ENCODE measurements at regions not wholly inside any gene's neighbourhood (a gene's known extent, or its start where the extent isn't known, plus 50 kb on each side); places are given as distances from the start of the nearest gene placed in this dataset.

DNA sequence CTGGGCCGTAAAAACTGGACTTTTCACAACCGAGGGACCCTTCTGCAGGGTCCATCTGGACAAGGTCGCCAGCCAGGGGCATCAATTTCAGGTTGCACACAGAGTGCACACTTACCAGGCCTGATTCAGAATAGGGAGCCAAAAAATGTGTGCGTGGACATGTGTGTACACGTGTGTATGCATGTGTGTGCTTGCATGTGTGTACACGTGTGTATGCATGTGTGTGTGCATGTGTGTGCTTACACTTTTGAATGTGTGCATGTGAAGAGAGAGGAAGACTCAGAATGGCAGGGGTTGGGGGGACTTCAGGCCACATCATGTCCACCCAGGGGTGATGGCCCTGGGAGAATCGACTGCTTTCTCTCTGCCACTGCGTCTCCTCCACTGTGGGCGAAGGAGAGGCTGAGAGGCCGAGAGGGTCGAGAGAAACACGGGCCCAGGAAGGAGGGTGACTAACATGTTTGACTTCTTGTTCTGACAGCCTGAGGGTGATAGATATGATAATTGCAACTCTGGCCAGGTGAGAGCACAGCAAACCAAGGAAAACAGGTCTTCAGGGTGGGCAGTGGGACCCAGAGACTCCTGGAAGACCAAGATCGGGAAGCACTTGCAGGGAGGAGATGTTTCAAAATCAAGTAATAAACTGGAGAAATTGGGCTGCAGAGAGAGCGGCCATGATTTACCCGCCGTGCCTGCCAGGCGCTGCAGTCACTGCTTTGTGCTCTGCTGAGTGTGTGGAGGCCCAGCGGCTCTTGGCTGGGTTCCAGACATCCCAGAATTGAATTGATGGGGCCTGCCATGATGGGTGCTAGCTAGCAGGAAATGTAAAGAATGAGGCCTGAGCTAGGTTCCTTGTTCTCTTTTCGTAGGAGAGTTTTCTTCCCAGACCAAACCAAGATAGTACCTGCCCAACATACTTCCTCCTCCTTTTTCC lies 310.8 kb downstream of the QKI start:
- DNase-seq = no peak

DNA sequence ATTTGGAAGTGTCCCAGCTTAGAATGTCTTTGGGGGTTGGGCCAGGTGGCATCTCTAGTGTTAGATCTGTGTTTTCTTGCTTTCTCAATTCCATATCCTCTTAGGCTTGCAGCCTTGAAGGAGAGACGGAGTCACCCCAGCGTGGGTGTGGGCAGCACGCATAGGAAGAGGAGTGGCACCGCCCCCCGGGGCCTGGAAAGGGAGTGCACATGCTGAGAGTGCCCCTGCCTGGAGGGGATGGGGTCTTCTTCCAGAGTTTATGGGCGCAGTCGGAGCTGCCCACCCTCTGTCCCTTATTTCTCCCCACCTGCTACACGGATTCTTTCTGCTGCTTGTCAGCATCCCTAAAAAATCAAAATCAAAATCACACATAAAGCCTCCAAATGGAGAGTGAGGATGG lies 309.7 kb downstream of the QKI start:
- no peak for DNase-seq

DNA sequence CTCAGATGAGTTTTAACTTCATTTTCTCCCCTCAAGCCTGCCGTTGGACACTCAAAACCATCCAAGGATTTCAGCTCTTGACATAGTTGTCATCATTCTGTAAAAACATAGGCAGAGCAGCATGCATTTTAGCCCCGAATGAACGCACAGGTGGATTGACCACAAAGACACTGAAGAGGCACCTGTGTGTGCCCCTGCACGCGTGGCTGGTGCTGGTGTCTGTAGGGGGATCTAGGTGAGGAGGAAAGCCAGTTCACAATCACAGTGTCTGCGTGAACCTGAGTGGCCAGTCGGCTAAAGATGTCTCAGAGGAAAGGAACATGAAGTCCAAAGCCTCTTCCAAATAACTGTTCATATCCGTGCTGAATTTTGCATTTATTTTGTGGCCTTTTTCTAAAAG lies 309.2 kb downstream of the QKI start:
- no peak for DNase-seq

DNA sequence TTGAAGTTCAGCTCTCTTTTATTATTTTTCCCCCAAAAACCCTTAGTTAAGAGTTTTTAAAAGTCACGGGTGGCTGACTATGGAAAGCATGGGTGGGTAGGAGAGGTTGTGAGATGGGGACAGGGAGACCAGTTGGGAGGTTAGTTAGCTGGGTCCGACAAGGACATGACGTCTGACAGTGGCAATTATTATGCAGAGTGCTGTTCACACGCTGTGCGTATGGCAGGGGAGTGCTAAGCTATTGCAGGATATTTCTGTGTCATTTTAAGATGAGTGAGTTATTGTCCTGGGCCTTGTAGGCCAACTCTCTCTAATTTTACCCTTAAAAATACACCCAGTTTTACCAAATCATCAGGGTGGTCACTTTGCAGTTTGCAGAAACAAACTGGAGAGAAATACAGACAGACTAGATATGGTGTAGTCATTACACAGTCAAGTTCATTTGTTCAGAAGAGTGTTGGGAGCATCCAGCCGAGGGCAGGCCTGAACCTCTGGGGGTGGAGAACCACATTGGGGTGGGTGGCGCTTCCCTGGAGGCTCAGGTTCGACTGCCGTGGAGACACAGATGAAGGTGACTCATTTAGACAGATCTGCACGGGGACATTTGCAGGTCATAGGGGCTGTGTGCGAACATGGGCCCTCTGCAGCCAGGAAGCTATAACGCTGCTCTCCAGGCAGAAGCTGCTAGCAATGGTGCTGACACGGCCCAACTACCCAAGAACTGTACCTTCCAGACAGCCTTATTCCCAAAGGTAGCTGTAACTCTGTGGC lies 307.6 kb downstream of the QKI start:
- DNase-seq = no peak

DNA sequence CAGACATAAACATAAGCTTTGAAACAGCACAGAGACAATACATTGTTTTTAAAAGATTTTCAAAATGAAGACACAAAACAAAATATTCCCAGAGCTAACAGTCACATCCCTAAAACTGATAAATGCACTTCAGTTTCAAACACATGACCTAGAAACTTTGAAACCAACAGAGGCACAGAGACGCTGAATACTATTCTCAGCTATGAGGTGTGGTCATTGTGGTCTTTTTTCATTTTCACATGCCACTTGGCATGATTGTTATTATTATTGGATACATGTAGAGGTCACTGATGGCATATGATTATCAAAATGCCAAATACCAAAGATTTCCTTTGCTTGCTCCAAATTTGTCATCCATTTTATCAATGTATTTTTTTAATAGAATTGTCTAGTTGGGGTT lies 306.9 kb downstream of the QKI start:
- DNase-seq = no peak

DNA sequence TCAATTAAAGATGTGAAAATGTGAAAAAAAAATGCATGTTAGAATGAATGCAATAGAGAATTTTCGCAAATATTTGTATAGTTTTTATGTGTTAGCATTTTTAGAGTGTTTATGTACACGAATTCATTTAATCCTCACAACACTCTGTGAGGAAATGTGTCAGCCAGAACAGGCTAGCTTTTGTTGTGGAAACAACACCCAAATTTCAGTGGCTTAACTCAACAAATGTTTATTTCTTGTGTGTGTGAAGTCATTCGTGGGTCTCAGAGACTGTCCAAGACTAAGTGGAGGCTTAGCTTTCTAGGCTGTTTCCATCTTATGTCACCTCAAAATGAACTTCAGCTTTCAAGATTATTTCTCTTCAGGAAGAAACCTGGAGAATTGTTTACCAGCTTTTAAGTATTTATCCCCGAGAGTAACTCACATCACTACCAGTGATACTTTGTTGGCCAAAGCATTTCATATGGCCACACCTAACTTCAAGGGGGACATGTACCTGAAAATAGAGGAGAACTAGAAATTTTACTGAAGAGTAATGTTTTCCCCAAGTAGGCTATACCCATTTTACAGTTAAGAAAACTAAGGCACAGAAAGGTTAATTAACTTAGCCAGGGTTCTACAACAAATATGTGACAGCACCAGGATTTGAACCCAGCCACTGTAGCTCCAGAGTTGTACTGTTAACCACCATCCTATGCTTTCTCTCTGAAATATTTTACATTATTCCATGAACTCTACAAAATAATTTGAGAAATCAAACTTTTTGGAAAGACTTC lies 306.1 kb downstream of the QKI start:
- DNase-seq = no peak

DNA sequence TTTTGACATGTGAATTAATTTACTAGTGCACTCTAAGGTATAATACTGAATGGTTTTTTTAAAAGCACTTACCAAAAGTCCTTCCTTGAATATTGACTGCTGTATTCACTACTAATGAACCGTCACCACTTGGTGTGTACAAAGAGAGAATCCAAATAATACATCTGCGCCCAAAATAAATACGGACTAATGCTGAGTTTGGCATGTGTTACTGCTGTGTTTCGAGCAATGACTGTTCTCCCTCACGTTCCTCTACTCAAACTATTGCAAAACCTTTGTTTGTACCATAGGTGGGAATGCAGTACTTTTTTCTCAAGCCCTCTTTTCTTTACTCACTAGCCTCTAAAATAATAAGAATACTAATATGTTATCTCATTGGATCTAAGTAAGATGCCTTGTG lies 305.5 kb downstream of the QKI start:
- DNase-seq = no peak

DNA sequence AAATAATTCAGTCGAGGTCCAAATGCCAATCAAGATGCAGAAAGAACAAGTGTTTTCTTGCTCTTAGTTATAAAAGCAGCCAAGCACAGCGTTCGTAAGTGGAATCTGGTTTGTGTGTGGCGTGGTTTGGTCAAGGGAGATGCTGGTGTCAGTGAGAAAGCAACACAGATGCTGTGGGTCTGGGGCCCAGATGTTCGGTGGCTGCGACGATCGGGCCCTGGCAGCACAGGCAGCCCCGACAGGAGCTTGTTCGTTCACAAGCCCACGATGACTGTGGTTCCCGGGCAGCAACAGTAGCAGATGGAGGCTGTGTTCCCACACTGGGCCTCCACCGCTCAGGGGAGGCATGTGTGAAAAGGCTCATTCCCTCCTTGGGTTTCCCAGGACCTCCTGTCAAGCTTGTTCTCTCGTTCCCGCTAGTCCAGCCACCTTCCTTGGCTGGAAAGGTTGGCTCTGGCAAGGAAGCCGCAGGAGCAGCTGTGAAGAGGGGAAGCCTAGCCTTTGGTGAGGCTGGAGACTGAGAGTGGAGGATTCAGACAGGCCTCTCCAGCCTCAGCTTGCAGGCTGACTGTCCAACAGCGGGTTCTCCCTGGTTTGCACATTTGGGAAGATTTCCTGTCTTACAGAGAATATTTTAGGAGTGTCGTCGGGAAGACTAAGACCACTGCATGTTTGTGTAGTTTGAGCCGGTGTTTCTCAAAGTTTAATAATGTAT lies 304.7 kb downstream of the QKI start:
- no peak for DNase-seq

DNA sequence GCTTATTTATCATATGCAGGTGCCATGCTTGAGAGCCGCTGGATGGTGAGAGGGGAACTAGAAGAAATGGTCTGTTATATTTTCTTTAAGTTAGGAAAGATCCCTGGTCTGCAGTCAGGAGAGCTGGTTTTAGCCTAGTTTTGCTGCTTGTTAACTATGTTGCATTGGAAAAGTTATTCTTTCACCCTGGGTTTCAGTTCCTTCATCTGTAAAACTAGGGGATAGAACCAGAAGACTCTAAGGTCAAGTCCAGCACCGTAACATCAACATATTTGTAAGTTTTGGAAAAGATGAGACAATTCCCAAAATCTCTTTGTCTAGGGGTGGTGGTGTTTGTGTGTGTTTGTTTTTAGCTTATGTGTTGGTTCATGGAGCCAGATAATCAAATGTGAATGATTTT lies 304.0 kb downstream of the QKI start:
- no peak for DNase-seq

DNA sequence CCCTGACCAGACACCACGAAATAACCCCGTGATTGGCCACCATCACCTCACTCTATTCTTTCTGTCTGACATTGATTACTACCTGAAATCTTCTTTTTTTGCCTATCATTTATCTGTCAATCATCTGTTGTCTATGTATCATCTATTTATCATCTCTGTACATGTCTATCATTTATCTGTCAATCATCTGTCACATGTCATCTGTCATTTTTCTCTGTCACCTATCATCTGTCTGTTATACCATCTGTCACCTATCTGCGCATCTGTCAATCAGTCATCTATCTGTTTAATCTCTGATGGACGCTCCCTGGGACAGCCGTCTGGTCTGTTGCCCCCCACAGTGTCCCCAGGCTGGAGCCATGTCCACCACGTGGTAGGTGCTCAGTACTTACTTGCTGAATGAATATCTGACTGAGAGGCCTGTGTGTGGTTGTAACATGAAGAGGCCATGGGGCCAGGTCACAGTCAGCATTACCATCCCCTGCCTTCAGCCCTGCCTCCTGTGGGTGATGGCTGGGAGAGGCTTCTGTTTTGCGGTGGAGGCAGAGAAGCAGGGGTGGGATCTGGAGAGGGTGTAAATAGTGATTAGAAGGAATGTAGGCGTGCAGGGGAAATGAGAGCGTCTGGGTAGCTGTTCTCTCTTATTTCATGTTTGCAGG lies 302.7 kb downstream of the QKI start:
- DNase-seq = no peak

DNA sequence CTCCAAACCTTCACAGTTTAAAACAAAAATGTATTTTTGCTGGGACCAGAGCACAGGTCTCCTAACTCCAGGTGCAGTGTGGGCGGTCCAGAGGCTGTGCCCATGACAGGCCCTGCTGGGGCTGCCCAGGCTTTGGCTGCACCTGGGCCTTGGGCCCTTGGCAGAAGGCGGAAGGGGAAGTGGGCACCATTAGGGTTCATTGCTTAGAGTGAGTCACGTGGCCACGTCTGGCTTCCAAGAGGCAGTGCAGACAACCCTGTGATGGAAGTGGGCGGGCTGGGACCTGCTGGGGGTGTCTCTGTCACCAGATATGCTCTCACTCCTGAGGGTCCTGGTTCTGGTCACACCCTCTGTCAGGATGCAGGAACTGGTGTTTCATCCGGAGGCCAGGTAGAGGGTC lies 302.2 kb downstream of the QKI start:
- peak; percentile 13 for DNase-seq

DNA sequence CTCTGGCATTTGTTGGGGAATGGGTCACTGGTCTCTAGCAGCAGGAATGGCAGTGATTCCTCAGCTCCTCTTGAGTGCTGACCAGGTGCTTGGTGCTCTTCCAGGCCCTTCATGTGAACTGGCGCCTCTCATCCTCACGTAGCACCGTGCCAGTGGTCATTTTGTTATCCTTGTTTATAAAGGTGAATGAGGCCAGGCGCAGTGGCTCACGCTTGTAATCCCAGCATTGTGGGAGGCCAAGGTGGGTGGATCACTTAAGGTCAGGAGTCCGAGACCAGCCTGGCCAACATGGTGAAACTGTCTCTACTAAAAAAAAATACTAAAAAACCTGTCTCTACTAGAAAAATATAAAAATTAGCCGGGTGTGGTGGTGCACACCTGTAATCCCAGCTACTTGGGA lies 301.3 kb downstream of the QKI start:
- DNase-seq = no peak

DNA sequence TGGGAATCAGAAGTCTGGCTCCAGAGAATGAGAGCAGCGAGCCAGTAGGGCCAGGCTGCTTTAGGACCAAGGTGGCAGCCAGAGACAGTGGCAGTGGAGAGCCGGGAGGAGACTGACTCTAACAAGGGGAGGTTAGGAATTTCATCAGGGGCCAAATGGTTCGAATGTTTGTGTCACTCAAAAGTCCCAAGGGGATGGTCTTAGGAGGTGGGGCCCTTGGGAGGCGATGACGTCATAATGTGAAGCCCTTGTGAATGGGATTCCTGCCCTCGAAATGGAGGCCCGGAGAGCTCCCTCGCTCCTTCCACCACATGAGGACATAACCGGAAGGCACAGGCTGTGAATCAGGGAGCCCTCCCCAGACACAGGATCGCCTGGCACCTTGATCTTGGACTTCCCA lies 299.7 kb downstream of the QKI start:
- no peak for DNase-seq

DNA sequence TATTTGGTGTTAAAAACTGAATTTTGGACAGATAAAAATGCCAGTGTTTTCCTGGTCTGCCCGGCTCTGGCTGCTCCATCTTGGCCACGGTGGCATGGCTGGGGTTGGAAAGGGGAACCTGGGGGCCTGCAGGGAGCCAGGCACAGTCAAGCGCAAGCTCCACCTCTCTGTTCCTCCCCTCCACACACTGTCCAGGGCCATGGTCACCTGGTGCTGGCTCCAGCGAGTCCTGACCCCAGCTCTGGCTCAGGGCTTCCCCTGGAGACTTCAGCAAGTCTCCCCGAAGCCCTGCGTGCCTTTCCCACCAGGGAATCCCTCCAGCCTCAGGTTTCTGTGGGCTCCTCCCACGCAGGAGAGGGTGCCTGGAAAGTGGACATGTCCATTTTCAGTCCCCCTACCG lies 298.5 kb downstream of the QKI start:
- DNase-seq = no peak

DNA sequence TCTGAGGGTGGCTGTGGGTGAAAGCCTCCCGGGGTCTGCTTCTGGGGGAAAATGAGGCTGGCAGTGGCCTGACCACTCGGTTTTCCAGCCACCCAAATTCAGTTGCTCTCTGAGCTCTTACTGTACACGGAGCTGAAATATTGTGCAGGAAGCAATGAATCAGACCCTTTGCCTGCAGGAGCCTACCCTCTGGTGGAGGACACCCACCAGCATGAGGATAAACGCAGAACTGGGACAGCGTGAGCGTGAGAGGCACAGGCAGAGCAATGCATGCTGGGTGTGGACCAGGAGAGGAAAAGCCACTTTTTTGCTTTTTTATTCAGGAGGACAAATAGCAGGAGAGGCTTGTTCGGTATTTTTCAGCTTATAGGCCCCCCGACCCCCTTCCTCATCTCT lies 298.0 kb downstream of the QKI start:
- DNase-seq = no peak

DNA sequence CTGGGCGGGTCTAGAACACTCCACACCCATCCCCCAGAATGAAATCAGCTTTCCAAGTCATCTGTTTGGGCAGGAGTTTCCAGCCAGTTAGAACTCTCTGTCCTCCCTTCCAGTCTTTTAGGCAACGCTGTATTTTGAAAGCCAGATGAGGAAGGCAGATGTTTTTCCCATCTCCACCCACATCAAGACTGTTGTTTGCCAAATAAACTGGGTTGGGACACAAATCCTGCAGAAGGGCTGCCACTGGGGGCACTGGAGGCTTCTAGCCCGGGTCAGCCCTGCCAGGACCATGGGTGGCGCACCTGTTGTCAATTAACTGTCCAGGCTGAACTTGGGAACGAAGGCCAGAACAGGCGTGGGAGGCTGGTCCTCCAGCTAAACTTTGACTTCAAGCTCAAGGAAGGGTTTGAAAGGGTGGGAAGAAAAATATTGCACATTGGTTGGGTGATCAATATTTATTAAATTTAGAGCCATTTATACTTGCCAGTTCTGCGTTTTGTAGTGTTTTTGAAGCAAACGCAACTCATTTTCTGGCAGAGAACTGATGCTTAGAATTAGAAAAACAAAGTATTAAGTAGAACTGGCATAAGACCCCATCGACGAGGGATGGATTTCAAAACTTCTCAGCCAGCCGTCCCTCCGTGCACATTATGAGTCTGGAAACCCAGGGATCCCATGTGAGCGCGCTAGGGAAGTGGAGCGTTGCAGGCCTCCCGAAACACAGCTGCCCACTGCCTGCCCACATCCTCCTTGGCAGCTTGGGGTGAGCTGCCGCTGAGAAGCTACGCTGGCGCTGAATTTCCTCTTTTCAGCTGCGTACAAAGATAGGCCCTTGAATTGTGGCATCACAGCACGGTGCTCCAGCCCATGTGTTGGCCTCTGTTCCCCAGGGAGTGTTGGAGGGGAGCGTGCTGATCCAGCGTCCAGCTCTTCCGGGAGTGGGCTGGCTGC lies 297.4 kb downstream of the QKI start:
- DNase-seq = peak; percentile 69

DNA sequence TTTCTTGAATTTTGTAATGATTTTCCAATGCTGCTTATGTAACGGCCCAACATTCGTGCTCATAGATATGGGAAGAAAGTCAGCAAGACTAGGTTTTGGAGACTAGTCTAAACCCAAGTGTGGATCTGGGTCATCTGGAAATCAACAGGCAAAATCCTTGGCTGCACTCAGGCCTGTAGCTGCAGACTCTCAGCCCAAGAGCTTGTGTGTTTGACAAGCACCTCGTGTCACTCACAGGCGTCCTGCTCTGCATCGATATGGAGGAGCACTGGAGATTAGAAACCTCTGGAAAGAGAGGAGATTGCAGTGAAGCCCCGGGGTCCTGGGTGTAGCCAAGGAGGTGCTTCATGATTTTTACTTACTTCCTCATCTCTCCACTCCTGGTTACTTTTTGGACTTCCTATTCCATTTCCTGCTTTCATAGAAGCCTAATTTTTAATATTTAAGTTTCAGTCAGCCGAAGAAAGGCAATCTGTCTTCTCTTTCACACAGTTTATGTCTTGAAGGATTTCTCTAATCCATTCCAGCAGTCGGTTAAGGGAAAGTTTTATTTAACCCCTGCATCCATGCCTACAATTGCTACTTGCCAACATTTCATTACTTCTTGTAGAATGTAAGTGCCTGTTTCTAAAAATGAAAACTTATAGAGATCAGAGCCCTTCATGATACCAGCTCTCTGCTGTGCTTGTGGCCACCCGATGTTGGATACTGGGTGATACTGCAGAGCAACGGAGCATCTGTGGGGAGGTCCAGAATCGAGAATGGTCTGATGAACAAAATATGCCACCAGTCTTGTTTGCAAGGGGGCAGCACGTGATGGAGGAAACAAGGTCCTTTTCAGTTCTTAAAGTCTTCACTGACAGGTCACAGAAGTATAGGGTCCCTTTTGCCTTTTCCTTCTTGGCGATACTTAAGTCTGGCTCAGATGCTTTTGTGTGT lies 296.3 kb downstream of the QKI start:
- peak; percentile 37 for DNase-seq

DNA sequence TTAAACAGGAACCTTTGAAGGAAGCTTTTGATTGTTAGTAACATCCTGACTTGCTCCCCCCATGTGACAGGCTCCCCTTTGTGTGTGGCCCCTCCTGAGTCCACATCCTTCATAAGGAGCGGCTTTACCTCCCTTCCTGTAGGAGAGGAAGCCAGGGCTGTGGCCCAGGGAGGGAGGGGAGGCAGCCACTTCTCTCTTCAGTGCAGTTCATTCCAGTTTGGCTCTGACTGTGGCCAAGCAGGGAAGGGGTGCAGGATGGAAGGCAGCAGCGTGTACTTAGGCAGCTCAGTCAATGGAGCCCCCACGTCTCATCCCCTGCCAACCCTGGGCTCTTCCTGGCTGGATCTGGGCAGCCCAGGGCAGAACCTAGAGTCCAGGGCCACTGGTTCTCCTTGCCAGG lies 295.2 kb downstream of the QKI start:
- DNase-seq = no peak

DNA sequence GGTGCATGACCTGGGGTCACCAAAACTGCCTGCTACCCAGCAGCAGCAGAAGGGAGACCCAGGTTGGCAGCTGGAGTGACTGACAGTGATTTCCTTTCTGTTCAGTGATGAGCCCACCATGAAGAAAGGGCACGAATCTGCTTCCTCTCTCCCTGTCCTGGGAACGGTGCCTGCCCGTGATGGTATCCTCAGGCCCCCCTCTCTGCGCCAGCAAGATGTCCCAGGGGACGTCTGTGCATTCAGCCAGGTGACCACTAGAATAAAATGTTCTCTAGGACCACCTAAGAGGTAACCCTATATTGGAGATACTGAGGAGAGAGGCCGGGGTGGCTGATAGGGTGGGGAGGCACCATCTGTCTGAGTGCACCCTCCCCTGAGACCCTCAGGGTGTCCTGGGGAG lies 294.7 kb downstream of the QKI start:
- no peak for DNase-seq

DNA sequence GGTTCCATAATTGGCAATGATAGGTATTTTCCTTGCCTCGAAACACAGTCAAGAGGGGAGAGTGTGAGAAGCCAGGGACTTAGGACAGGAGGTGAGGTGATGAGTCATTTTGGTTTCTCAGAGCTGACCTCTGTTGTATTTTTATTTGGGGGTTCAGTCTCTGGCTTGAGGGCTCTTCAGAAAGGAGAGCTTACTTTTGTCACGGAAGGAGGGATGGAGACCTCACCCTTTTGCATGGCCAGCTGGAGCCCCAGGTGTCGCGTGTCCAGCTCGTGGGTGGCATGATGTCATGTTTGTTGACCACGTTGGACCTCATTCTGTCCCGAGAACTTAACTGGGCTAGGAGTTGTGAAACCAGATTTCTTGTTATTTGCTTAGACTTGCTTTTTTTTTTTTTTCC lies 293.9 kb downstream of the QKI start:
- DNase-seq = no peak

Measured in hematopoietic multipotent progenitor cell treated with erythropoietin and hydrocortisone succinate and interleukin-3 and kit ligand, for 6 days (in vitro differentiated cells).